ENCODE measurements at regions not wholly inside any gene's neighbourhood (a gene's known extent, or its start where the extent isn't known, plus 50 kb on each side); places are given as distances from the start of the nearest gene placed in this dataset.

GRCh38 chr2:147236601-147237000 lies 608.2 kb upstream of the ACVR2A start:
- Histone ChIP-seq H3K4me3 (ENCODE audit: low read depth, low read length) (no peak overlapping the region), H3K9me3 (ENCODE audit: control insufficient read depth, low read length) (no peaks in the 10 kb centered on the region), H3K27ac (no peak overlapping the region), H3K4me1 (no peaks in the 10 kb centered on the region), H3K4me2 (ENCODE audit: low read length) (no peak overlapping the region), H3K27me3 (ENCODE audit: control insufficient read depth, insufficient read depth, low read length) (no peaks in the 10 kb centered on the region), H3K9ac (no peak overlapping the region), H3K79me2 (no peaks in the 10 kb centered on the region), H3K36me3 (ENCODE audit: control insufficient read depth, insufficient read depth, low read length) (no peaks in the 10 kb centered on the region), H2AFZ (no peak overlapping the region)
- TF ChIP-seq, protein P1, sequence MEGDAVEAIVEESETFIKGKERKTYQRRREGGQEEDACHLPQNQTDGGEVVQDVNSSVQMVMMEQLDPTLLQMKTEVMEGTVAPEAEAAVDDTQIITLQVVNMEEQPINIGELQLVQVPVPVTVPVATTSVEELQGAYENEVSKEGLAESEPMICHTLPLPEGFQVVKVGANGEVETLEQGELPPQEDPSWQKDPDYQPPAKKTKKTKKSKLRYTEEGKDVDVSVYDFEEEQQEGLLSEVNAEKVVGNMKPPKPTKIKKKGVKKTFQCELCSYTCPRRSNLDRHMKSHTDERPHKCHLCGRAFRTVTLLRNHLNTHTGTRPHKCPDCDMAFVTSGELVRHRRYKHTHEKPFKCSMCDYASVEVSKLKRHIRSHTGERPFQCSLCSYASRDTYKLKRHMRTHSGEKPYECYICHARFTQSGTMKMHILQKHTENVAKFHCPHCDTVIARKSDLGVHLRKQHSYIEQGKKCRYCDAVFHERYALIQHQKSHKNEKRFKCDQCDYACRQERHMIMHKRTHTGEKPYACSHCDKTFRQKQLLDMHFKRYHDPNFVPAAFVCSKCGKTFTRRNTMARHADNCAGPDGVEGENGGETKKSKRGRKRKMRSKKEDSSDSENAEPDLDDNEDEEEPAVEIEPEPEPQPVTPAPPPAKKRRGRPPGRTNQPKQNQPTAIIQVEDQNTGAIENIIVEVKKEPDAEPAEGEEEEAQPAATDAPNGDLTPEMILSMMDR (IDR thresholded peaks at IDR 0.05), result no peak

- H2AFZ ChIP-seq, result no peak overlapping the region
- no peak overlapping the region for H3K27ac ChIP-seq
- TF ChIP-seq, protein P1 (IDR thresholded peaks at IDR 0.05), result no peak
- H3K4me3 ChIP-seq (ENCODE audit: low read depth, low read length), result no peak overlapping the region
- H3K4me1 ChIP-seq, result no peaks in the 10 kb centered on the region
- H3K36me3 ChIP-seq (ENCODE audit: control insufficient read depth, insufficient read depth, low read length), result no peaks in the 10 kb centered on the region
- H3K79me2 ChIP-seq, result no peaks in the 10 kb centered on the region
- no peak overlapping the region for H3K4me2 ChIP-seq (ENCODE audit: low read length)
- H3K27me3 ChIP-seq (ENCODE audit: control insufficient read depth, insufficient read depth, low read length), result no peaks in the 10 kb centered on the region
- H3K9me3 ChIP-seq (ENCODE audit: control insufficient read depth, low read length), result no peaks in the 10 kb centered on the region
- no peak overlapping the region for H3K9ac ChIP-seq
These were observed 612.6 kb upstream of the ACVR2A start for GRCh38 chr2:147232225-147232669.

- H3K36me3 ChIP-seq (ENCODE audit: control insufficient read depth, insufficient read depth, low read length), result no peaks in the 10 kb centered on the region
- H3K27me3 ChIP-seq (ENCODE audit: control insufficient read depth, insufficient read depth, low read length), result no peaks in the 10 kb centered on the region
- H3K27ac ChIP-seq, result no peak overlapping the region
- no peak overlapping the region for H3K4me2 ChIP-seq (ENCODE audit: low read length)
- H3K9ac ChIP-seq, result no peak overlapping the region
- no peak overlapping the region for H2AFZ ChIP-seq
- no peaks in the 10 kb centered on the region for H3K9me3 ChIP-seq (ENCODE audit: control insufficient read depth, low read length)
- H3K79me2 ChIP-seq, result no peaks in the 10 kb centered on the region
- H3K4me1 ChIP-seq, result no peaks in the 10 kb centered on the region
- TF ChIP-seq, protein P1 (IDR thresholded peaks at IDR 0.05), result no peak
- H3K4me3 ChIP-seq (ENCODE audit: low read depth, low read length), result no peak overlapping the region
These were observed 613.2 kb upstream of the ACVR2A start for GRCh38 chr2:147231607-147232006.

- no peaks in the 10 kb centered on the region for H3K27me3 ChIP-seq (ENCODE audit: control insufficient read depth, insufficient read depth, low read length)
- H3K9me3 ChIP-seq (ENCODE audit: control insufficient read depth, low read length), result no peaks in the 10 kb centered on the region
- TF ChIP-seq, protein P1 (IDR thresholded peaks at IDR 0.05), result no peak
- no peak overlapping the region for H3K4me2 ChIP-seq (ENCODE audit: low read length)
- H3K9ac ChIP-seq, result no peak overlapping the region
- no peaks in the 10 kb centered on the region for H3K4me1 ChIP-seq
- H3K79me2 ChIP-seq, result no peaks in the 10 kb centered on the region
- H3K4me3 ChIP-seq (ENCODE audit: low read depth, low read length), result no peak overlapping the region
- no peak overlapping the region for H3K27ac ChIP-seq
- H2AFZ ChIP-seq, result no peak overlapping the region
- no peaks in the 10 kb centered on the region for H3K36me3 ChIP-seq (ENCODE audit: control insufficient read depth, insufficient read depth, low read length)
These were observed 613.7 kb upstream of the ACVR2A start for GRCh38 chr2:147231081-147231480.

- no peak overlapping the region for H2AFZ ChIP-seq
- H3K4me3 ChIP-seq (ENCODE audit: low read depth, low read length), result no peak overlapping the region
- no peaks in the 10 kb centered on the region for H3K79me2 ChIP-seq
- H3K9ac ChIP-seq, result no peak overlapping the region
- H3K36me3 ChIP-seq (ENCODE audit: control insufficient read depth, insufficient read depth, low read length), result no peaks in the 10 kb centered on the region
- H3K4me1 ChIP-seq, result no peaks in the 10 kb centered on the region
- TF ChIP-seq, protein P1 (IDR thresholded peaks at IDR 0.05), result no peak
- H3K4me2 ChIP-seq (ENCODE audit: low read length), result no peak overlapping the region
- no peaks in the 10 kb centered on the region for H3K27me3 ChIP-seq (ENCODE audit: control insufficient read depth, insufficient read depth, low read length)
- no peak overlapping the region for H3K27ac ChIP-seq
- H3K9me3 ChIP-seq (ENCODE audit: control insufficient read depth, low read length), result no peaks in the 10 kb centered on the region
These were observed 617.5 kb upstream of the ACVR2A start for GRCh38 chr2:147227313-147227712.

Measured in parathyroid adenoma (tissue), 2 donors.